NCI-H2081 (cell line): ENCODE measurements at regions not wholly inside any gene's neighbourhood (a gene's known extent, or its start where the extent isn't known, plus 50 kb on each side); places are given as distances from the start of the nearest gene placed in this dataset.

ENCODE experiments used
- DNase-seq, 2 experiments: peaks; one replicate each; lab custom pipeline; 2025; lab: John Stamatoyannopoulos, UW

DNA sequence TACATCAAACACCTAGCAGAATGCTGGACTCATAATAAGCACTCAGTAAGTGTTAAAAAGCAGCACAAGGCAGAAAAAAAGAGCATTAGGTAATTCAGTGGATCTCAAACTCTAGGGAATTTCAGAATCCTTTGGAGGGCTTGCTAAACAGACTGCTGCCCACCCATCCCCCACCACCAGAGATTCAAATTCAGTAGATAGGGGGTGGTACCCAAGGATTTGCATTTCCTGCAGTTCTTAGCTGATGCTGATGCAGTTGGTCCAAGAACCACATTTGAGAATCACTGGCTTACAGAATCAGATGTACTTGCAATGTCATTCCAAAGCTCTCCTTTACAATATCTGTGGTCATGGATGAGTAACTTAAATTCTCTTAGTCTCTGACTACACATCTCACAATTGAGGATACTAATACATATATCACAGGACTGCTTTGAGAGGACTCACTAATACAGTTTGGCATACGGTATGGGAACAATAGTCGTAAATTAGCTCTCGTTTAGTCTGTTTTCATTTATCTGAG is 664.5 kb downstream of the KCNA4 start:
- no peak for DNase-seq

GRCh38 chr11:29351301-29351873 is 665.4 kb downstream of the KCNA4 start:
- no peak for DNase-seq

- DNase-seq: peak; percentile 66 to 69
Observed at GRCh38 chr11:29343465-29344333, 673.1 kb downstream of the KCNA4 start.

DNA sequence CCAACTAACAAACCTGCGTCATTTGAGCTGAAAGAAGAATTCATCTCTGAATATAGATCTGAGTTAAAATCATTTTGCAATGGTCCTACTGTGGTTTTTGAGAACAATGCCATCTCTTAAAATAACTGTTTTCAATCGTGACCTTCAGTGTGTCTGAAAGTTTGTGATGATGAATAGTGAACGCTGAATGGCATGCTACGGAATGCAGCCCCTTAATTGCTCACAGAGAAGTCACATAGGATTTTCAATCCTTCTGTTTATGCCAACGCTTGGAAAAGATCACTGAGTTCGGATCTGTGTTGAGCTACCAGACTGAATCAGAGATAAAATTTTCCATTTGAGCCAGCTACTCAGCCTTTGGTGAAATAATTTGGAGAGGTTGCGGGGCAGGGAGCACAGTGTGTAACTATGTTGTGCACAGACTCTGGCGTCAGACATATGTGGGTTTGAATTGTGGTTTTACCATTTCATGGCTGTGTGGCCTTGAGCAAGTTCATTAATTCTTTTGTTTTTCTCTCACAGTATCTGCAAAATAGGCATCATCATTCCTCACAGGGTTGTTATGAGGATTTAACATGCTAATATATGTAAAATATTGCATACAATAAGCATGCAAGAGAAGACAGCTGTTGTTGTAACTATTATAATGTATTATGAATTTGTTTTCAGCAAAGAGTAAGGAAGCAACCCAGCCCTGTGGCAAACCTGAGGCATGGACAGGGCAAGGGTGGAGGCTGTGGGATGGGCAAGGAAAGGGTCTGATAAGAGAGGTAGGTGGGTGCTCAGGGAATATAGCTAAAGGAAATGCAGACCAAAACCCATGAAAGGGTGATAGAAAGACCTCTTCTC is 679.9 kb downstream of the KCNA4 start:
- DNase-seq: no peak

- no peak for DNase-seq
Observed at GRCh38 chr11:29334776-29335130, 682.1 kb downstream of the KCNA4 start.

DNA sequence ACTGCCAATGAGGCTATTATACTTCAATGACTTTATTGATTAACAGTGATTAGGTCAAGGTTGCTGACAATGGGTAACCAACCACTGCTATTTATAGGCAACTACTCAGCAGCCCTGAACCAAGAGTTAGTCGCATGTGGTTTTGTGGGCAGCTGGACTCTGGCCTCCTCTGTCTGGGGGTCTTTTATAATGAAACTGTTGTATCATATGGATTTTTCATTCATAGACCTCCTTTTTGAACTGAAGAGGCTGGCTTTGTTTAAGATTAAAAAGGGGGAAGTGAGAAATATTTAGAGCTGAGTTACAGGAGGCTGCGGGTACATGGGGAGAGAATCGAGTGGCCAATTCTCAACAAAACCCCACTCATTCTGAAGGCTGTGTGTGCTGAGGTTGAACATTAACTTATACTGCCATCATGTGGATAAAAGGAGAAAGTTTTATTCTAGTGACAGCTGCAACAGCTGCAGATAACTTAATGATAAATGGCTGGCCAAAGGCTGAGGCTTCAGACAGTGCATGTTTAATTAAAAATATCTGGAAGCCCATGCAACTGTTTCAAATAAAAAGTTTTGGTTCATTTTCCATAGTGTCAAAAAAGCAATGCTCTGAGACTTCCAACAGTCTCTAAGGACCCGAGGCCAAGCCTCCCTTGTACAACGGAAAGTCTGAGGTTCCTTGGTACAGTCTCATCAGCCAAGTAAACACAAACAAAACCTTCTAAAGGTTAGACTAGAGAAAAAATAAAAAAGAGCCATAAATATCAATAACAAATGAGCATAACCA is 682.6 kb downstream of the KCNA4 start:
- DNase-seq: peak; percentile 13 to 49

GRCh38 chr11:29331451-29332010 is 685.3 kb downstream of the KCNA4 start:
- no peak for DNase-seq

DNA sequence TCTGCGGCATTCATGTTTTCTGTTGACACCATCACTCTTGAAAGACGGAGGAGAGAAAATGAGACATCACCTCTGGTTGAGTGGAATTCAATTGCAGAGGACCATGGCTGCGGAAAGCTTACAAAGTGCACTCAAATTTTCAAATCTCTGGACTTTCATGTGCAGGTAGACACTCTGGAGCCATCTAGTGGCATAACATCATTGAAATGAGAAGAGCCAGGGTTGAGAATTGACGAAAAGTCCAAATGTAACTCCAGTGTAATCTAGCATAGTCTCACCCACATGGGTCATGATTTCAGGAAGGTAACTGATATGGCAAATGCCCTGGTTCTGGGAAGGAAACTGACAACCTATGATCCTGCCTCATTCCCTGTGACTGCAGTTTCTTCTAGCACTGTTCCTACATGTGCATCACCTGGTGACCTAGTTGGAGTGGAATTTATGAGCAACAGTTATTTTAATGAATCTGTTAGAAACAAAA is 687.8 kb downstream of the KCNA4 start:
- DNase-seq: peak; percentile 9 to 23

- DNase-seq: no peak
Observed at GRCh38 chr11:29327891-29328290, 688.9 kb downstream of the KCNA4 start.

DNA sequence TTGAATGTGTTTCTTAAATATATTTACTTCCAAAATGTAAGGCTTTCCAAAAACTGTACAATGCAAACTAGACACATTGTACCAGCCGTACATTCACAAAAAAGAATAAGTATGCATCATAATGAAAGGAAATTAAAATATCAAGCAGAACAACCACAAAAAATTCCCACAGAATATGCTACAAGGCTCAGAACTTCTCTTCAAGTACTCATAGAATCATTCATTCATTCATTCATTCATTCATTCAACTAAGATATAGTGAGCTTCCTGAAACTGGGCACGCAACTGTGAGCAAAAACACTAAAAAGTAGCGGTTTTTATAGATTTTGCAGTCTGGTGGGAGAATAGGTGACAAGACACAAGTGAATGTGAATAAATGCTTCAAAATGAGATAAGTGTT is 690.1 kb downstream of the KCNA4 start:
- no peak for DNase-seq

- no peak for DNase-seq
Observed at GRCh38 chr11:29324328-29324727, 692.5 kb downstream of the KCNA4 start.

GRCh38 chr11:29321293-29322132 is 695.3 kb downstream of the KCNA4 start:
- no peak for DNase-seq

DNA sequence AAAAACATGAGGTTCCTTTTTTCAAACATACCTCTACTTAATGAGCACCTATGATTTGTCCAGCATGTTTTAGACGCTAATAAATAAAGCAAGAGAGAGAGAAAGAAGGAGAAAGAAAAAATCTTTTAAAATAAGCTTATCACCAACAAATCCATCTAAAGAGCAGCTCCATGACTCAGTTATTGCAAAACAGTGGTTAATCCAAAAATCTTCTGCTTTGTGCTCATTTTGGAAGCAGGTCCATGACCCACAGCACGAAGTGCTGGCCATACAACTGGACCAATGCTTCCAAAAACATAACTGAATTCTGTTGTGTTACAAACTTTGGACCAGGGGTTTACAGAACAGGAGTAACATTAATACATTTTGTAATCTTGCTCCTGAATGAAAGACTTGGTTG is 696.6 kb downstream of the KCNA4 start:
- no peak for DNase-seq

- DNase-seq: no peak
Observed at GRCh38 chr11:29319210-29319609, 697.6 kb downstream of the KCNA4 start.

DNA sequence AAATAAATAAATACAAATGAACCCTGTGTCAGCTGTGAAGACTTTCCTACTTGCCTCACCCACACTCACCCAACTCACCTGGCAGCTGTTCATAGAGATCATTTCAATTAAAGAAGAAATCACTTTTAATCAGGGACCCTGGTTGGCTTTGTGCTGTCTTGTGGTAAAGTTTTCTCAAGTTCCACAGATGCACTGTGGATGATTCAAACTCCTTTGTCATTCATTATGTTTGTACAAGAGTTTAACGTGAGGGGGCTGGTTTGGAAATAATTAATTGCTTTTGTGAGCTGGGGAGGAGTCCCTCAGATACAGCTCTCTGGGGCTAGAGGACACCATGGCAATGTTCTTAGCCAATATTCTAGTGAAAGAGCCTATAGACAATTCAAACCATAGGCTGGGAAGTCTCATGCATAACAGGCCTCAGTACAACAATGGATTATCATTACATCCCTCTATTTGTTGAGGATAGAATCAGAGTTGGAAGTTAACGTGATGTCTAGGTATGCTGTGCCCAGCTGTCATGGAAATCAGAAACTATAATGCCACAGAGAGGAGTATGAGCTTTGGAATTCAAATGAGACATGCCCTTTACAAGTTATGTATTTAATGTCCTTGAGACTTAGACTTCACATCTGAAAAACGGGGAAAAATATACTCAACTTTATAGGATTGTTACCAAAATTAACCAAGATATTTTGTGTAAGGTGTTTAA is 698.5 kb downstream of the KCNA4 start:
- DNase-seq: no peak

- no peak for DNase-seq
Observed at GRCh38 chr11:29317694-29318093, 699.1 kb downstream of the KCNA4 start.

GRCh38 chr11:29315275-29315674 is 701.6 kb downstream of the KCNA4 start:
- no peak for DNase-seq

DNA sequence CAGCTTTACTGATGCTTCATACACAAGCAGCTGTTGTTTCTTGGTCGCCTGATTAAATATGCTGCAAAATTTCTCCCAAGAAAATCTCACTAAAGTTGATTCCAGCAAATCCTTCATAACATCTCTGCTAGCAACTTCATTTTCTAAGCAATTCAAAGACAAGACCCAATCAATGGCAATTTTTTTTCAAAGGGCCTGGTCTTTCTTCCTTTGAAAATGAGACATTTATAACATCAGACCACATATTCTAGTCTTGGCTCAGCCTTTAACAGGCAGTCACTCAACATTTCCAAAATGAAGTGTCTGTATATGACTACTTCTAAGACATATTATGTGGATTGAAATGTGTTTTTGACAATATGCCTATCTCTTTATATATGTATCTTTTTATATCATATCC is 702.6 kb downstream of the KCNA4 start:
- no peak for DNase-seq

DNA sequence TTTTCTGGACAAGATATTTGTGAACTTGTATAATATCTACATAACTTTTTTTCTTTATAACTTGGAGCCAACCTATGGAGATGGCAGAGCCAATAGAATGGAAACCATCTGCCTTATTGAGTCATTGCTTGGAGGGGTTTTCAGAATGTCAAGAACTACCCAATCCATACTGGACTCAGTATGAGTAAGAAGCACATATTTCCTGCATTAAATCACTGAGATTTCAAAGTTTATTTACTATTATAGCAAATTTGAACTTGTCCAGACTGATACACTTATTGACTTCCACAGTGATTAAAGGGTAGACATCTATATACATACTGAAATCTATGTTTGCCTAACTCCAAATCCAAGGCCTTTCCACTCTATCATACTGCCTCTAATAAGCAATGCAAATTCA is 704.0 kb downstream of the KCNA4 start:
- no peak for DNase-seq
